ENCODE measurements at regions not wholly inside any gene's neighbourhood (a gene's known extent, or its start where the extent isn't known, plus 50 kb on each side); places are given as distances from the start of the nearest gene placed in this dataset.

GRCh38 chr6:139433631-139434419 is 59.4 kb upstream of the CITED2 start:
- TF ChIP-seq CTCF (IDR thresholded peaks at IDR 0.05) (no peak), POLR2A (IDR thresholded peaks at IDR 0.05) (no peak)

Data from Peyer's patch (tissue), 4 donors.